Neural progenitor cell (in vitro differentiated cells): ENCODE measurements at regions not wholly inside any gene's neighbourhood (a gene's known extent, or its start where the extent isn't known, plus 50 kb on each side); places are given as distances from the start of the nearest gene placed in this dataset.

Source experiments
- DNase-seq: peaks from one replicate; pipeline ENCODE4 v3.0.0-alpha.2; 2016; ENCODE audit warnings: low spot score
- H2AFZ ChIP-seq: fragments of 200-600 bp; sonication (generic); replicated peaks from 2 replicates; pipeline ENCODE4 v1.6.1; 2016; ENCODE audit warnings: antibody characterized with exemption
- H3F3A ChIP-seq: fragments of 200-600 bp; sonication (generic); 2 replicates; pipeline ENCODE4 v1.6.1; 2016; ENCODE audit warnings: antibody characterized with exemption, low read depth
- H3K27ac ChIP-seq: fragments of 200-600 bp; sonication (generic); 2 replicates; pipeline ENCODE4 v1.5.1; 2016; ENCODE audit warnings: mild to moderate bottlenecking
- H3K27me3 ChIP-seq: fragments of 200-600 bp; sonication (generic); 2 replicates; pipeline ENCODE4 v1.6.1; 2016; ENCODE audit warnings: mild to moderate bottlenecking, moderate library complexity
- H3K36me3 ChIP-seq: fragments of 200-600 bp; sonication (generic); 2 replicates; pipeline ENCODE4 v1.5.1; 2016
- H3K4me1 ChIP-seq: fragments of 200-600 bp; sonication (generic); 2 replicates; pipeline ENCODE4 v1.6.1; 2016; ENCODE audit warnings: mixed run types
- H3K4me2 ChIP-seq: fragments of 200-600 bp; sonication (generic); 2 replicates; pipeline ENCODE4 v1.6.1; 2016
- H3K4me3 ChIP-seq: fragments of 200-600 bp; sonication (generic); 2 replicates; pipeline ENCODE4 v1.5.1; 2016
- H3K79me2 ChIP-seq: fragments of 200-600 bp; sonication (generic); 2 replicates; pipeline ENCODE4 v1.6.1; 2016; ENCODE audit warnings: low read depth
- H3K9ac ChIP-seq: fragments of 200-600 bp; sonication (generic); 2 replicates; pipeline ENCODE4 v1.6.1; 2016
- H3K9me3 ChIP-seq: fragments of 200-600 bp; sonication (generic); 2 replicates; pipeline ENCODE4 v1.5.1; 2016; ENCODE audit warnings: low read depth
- H4K20me1 ChIP-seq: fragments of 200-600 bp; sonication (generic); 2 replicates; pipeline ENCODE4 v1.6.1; 2016; ENCODE audit warnings: low read depth
- H3K27ac Mint-ChIP-seq: 3 replicates; pipeline ENCODE4 v1.8.0; 2021; ENCODE audit warnings: mixed read lengths
- H3K27me3 Mint-ChIP-seq: 2 replicates; pipeline ENCODE4 v1.8.0; 2022; ENCODE audit warnings: low read depth, mild to moderate bottlenecking, inconsistent platforms, moderate library complexity, mixed read lengths; ENCODE audit not compliant: insufficient read depth
- H3K36me3 Mint-ChIP-seq: 3 replicates; pipeline ENCODE4 v1.8.0; 2021; ENCODE audit warnings: mixed read lengths
- H3K4me1 Mint-ChIP-seq: 3 replicates; pipeline ENCODE4 v1.8.0; 2021; ENCODE audit warnings: mixed read lengths
- H3K4me3 Mint-ChIP-seq: 3 replicates; pipeline ENCODE4 v1.8.0; 2021; ENCODE audit warnings: mild to moderate bottlenecking, moderate library complexity, mixed read lengths
- H3K9me3 Mint-ChIP-seq: 3 replicates; pipeline ENCODE4 v1.8.0; 2020; ENCODE audit warnings: mixed read lengths
- EZH2 ChIP-seq: fragments of 200-600 bp; sonication (generic); IDR thresholded peaks from 2 replicates; pipeline ENCODE4 v1.6.1; 2017; ENCODE audit warnings: antibody characterized with exemption, mild to moderate bottlenecking, moderate library complexity
- EZH2phosphoT487 ChIP-seq: fragments of 200-600 bp; sonication (generic); IDR thresholded peaks from 2 replicates; pipeline ENCODE4 v1.6.1; 2017; ENCODE audit warnings: antibody characterized with exemption
- TF ChIP-seq, protein P1 (sequence below): fragments of 200-600 bp; sonication (generic); IDR thresholded peaks from 2 replicates; pipeline ENCODE4 v1.5.1; 2017; ENCODE audit warnings: antibody characterized with exemption, mild to moderate bottlenecking

- H2AFZ ChIP-seq, result no peak overlapping the region
- no peak overlapping the region for H3K27ac ChIP-seq
- no peaks in the 10 kb centered on the region for H3F3A ChIP-seq
- H3K36me3 Mint-ChIP-seq, result no peaks in the 10 kb centered on the region
- no peaks in the 10 kb centered on the region for H3K4me1 Mint-ChIP-seq
- H3K79me2 ChIP-seq, result no peaks in the 10 kb centered on the region
- no peaks in the 10 kb centered on the region for H3K9me3 ChIP-seq
- no peak overlapping the region for H3K4me3 Mint-ChIP-seq
- no peak overlapping the region for H3K4me3 ChIP-seq
- H3K27ac Mint-ChIP-seq, result no peak overlapping the region
- no peaks in the 10 kb centered on the region for H4K20me1 ChIP-seq
- H3K9me3 Mint-ChIP-seq, result peaks cover 27% of the 10 kb centered on the region
- no peak overlapping the region for H3K4me2 ChIP-seq
- no peaks in the 10 kb centered on the region for H3K36me3 ChIP-seq
- no peaks in the 10 kb centered on the region for H3K4me1 ChIP-seq
- TF ChIP-seq EZH2 (no peak), EZH2phosphoT487 (no peak)
- TF ChIP-seq, protein P1, sequence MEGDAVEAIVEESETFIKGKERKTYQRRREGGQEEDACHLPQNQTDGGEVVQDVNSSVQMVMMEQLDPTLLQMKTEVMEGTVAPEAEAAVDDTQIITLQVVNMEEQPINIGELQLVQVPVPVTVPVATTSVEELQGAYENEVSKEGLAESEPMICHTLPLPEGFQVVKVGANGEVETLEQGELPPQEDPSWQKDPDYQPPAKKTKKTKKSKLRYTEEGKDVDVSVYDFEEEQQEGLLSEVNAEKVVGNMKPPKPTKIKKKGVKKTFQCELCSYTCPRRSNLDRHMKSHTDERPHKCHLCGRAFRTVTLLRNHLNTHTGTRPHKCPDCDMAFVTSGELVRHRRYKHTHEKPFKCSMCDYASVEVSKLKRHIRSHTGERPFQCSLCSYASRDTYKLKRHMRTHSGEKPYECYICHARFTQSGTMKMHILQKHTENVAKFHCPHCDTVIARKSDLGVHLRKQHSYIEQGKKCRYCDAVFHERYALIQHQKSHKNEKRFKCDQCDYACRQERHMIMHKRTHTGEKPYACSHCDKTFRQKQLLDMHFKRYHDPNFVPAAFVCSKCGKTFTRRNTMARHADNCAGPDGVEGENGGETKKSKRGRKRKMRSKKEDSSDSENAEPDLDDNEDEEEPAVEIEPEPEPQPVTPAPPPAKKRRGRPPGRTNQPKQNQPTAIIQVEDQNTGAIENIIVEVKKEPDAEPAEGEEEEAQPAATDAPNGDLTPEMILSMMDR, result no peak
- H3K27me3 Mint-ChIP-seq, result peaks cover 3% of the 10 kb centered on the region
- no peak for DNase-seq
- no peaks in the 10 kb centered on the region for H3K27me3 ChIP-seq
- H3K9ac ChIP-seq, result no peak overlapping the region
Observed at GRCh38 chr4:12042818-12043217, 614.1 kb upstream of the HS3ST1 start.

DNA sequence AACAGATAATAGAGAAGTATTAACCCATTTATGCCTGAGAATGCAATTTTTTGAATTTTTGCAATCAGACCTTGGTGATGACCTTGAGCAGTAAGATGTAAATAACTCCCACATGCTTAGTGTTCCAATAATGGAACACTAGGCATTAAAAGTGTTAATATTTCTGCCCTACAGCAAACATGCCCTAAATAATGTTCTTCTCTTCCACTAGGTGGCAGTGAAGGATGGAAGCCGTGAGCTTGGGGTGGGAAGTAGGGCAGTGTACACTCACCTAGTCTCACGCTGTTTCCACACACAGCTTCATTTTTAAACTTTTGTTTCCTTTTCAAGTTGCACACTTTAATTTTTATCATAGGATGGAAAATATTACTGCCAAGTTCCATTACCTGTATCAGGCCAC lies 613.1 kb upstream of the HS3ST1 start:
- Mint-ChIP-seq H3K27me3 (no peaks in the 10 kb centered on the region), H3K4me1 (no peaks in the 10 kb centered on the region), H3K36me3 (no peaks in the 10 kb centered on the region), H3K9me3 (peaks cover 27% of the 10 kb centered on the region), H3K27ac (no peak overlapping the region), H3K4me3 (no peak overlapping the region)
- no peaks in the 10 kb centered on the region for H3K79me2 ChIP-seq
- no peaks in the 10 kb centered on the region for H3F3A ChIP-seq
- H2AFZ ChIP-seq, result no peak overlapping the region
- no peaks in the 10 kb centered on the region for H3K4me1 ChIP-seq
- H3K27me3 ChIP-seq, result no peaks in the 10 kb centered on the region
- DNase-seq, result peak; percentile 15
- no peak for TF ChIP-seq EZH2phosphoT487
- TF ChIP-seq, protein P1, result peak; percentile 59
- no peak for TF ChIP-seq EZH2
- H3K9ac ChIP-seq, result no peak overlapping the region
- H4K20me1 ChIP-seq, result no peaks in the 10 kb centered on the region
- no peaks in the 10 kb centered on the region for H3K36me3 ChIP-seq
- no peak overlapping the region for H3K4me3 ChIP-seq
- no peaks in the 10 kb centered on the region for H3K9me3 ChIP-seq
- no peak overlapping the region for H3K4me2 ChIP-seq
- H3K27ac ChIP-seq, result no peak overlapping the region

GRCh38 chr4:12036450-12036849 lies 607.8 kb upstream of the HS3ST1 start:
- Histone ChIP-seq H3K9me3 (no peaks in the 10 kb centered on the region), H3K36me3 (no peaks in the 10 kb centered on the region), H3K27me3 (no peaks in the 10 kb centered on the region), H3F3A (no peaks in the 10 kb centered on the region), H2AFZ (no peak overlapping the region), H3K4me3 (no peak overlapping the region), H3K79me2 (no peaks in the 10 kb centered on the region), H3K27ac (no peak overlapping the region), H3K9ac (no peak overlapping the region), H4K20me1 (no peaks in the 10 kb centered on the region), H3K4me2 (no peak overlapping the region), H3K4me1 (no peaks in the 10 kb centered on the region)
- TF ChIP-seq EZH2phosphoT487 (no peak), EZH2 (no peak)
- TF ChIP-seq, protein P1, result no peak
- no peaks in the 10 kb centered on the region for H3K4me1 Mint-ChIP-seq
- no peaks in the 10 kb centered on the region for H3K27me3 Mint-ChIP-seq
- no peaks in the 10 kb centered on the region for H3K36me3 Mint-ChIP-seq
- no peak overlapping the region for H3K4me3 Mint-ChIP-seq
- DNase-seq, result no peak
- H3K9me3 Mint-ChIP-seq, result peaks cover 26% of the 10 kb centered on the region
- no peak overlapping the region for H3K27ac Mint-ChIP-seq

GRCh38 chr4:12028258-12028657 lies 599.6 kb upstream of the HS3ST1 start:
- no peak for DNase-seq
- Mint-ChIP-seq H3K9me3 (peaks cover 2% of the 10 kb centered on the region), H3K4me1 (no peaks in the 10 kb centered on the region), H3K27ac (no peak overlapping the region), H3K27me3 (no peaks in the 10 kb centered on the region), H3K36me3 (no peaks in the 10 kb centered on the region), H3K4me3 (no peak overlapping the region)
- Histone ChIP-seq H3K27me3 (no peaks in the 10 kb centered on the region), H3F3A (no peaks in the 10 kb centered on the region), H3K4me1 (no peaks in the 10 kb centered on the region), H2AFZ (no peak overlapping the region), H4K20me1 (no peaks in the 10 kb centered on the region), H3K9me3 (no peaks in the 10 kb centered on the region), H3K36me3 (no peaks in the 10 kb centered on the region), H3K27ac (no peak overlapping the region), H3K79me2 (no peaks in the 10 kb centered on the region), H3K4me2 (no peak overlapping the region), H3K9ac (no peak overlapping the region), H3K4me3 (no peak overlapping the region)
- TF ChIP-seq EZH2phosphoT487 (no peak), EZH2 (no peak)
- TF ChIP-seq, protein P1, result no peak
